Peyer's patch (tissue), 4 donors: ENCODE measurements at regions not wholly inside any gene's neighbourhood (a gene's known extent, or its start where the extent isn't known, plus 50 kb on each side); places are given as distances from the start of the nearest gene placed in this dataset.
"Not testable (repeated sequence)": the region's sequence is repeated elsewhere in the genome, so short reads cannot be mapped to it uniquely, and the experiment has no call there.

ENCODE experiments used
- CTCF ChIP-seq, 6 experiments: fragments of 450-650 bp in 4 of 6; fragments of 200-600 bp in 2 of 6; sonication (generic) in 1 of 6; IDR thresholded peaks; one replicate each; pipeline ENCODE4 v1.5.1; 2017 to 2019; ENCODE audit warnings: antibody characterized with exemption in 6 of 6, mild to moderate bottlenecking in 3 of 6, moderate library complexity in 1 of 6
- POLR2A ChIP-seq, 2 donors: fragments of 450-650 bp; IDR thresholded peaks; one replicate each; pipeline ENCODE4 v1.5.1; 2017; ENCODE audit warnings: antibody characterized with exemption in 2 of 2, mild to moderate bottlenecking in 2 of 2, moderate library complexity in 2 of 2

DNA sequence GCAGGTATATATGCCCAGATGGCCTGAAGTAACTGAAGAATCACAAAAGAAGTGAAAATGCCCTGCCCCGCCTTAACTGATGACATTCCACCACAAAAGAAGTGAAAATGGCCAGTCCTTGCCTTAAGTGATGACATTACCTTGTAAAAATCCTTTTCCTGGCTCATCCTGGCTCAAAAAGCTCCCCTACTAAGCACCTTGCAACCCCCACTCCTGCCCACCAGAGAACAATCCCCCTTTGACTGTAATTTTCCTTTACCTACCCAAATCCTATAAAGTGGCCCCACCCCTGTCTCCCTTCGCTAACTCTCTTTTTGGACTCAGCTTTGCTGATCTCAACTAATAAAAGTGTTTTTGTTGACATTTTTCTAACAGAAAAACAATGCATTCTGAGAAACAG, 385.4 kb upstream of the CXADR start:
- TF ChIP-seq POLR2A, CTCF (IDR thresholded peaks at IDR 0.05): not testable (repeated sequence)
